HEK293 (cell line): ENCODE measurements at regions not wholly inside any gene's neighbourhood (a gene's known extent, or its start where the extent isn't known, plus 50 kb on each side); places are given as distances from the start of the nearest gene placed in this dataset.

Experiments
- CTCF ChIA-PET: fragments of 350-600 bp; formaldehyde crosslinking; extraction: SDS; loops from one replicate; lab custom pipeline; 2021; ENCODE audit warnings: antibody characterized with exemption; lab: Yijun Ruan, JAX
- POLR2A ChIA-PET: fragments of 300-600 bp; formaldehyde crosslinking; extraction: SDS; loops from one replicate; lab custom pipeline; 2020; ENCODE audit warnings: antibody characterized with exemption, inconsistent platforms; lab: Yijun Ruan, JAX
- H3K27ac ChIP-seq: fragments of 200-500 bp; sonication (Bioruptor generic); 2 replicates; pipeline ENCODE4 v1.5.1; 2014; ENCODE audit warnings: low read depth, low read length, control low read depth, inconsistent platforms; ENCODE audit errors: extremely low read depth
- H3K36me3 ChIP-seq, 2 experiments: fragments of 200-500 bp in 1 of 2; sonication (Bioruptor generic) in 1 of 2; 1 replicate in 1 of 2; 2 replicates in 1 of 2; pipeline ENCODE4 v1.5.1; 2014 to 2017; ENCODE audit warnings: inconsistent platforms in 2 of 2, low read length in 2 of 2; ENCODE audit not compliant: control insufficient read depth in 2 of 2, insufficient read depth in 1 of 2
- H3K4me1 ChIP-seq: fragments of 200-500 bp; sonication (Bioruptor generic); 2 replicates; pipeline ENCODE4 v1.5.1; 2014; ENCODE audit warnings: mild to moderate bottlenecking, low read length, inconsistent platforms; ENCODE audit not compliant: control insufficient read depth, insufficient read depth
- H3K4me3 ChIP-seq: 2 replicates; pipeline ENCODE4 v1.5.1; 2011; ENCODE audit warnings: low read depth, mild to moderate bottlenecking, control low read depth, low read length, moderate library complexity
- H3K9me3 ChIP-seq: fragments of 200-500 bp; sonication (Bioruptor generic); 2 replicates; pipeline ENCODE4 v1.5.1; 2014; ENCODE audit warnings: low read depth, low read length, inconsistent platforms; ENCODE audit not compliant: control insufficient read depth, insufficient read depth
- KLF7 ChIP-seq: fragments of 450-650 bp; formaldehyde crosslinking; IDR thresholded peaks from 2 replicates; pipeline ENCODE4 v1.5.1; 2016; ENCODE audit warnings: missing biosample characterization, missing genetic modification characterization, borderline replicate concordance
- KLF8 ChIP-seq: fragments of 450-650 bp; formaldehyde crosslinking; IDR thresholded peaks from 2 replicates; pipeline ENCODE4 v1.5.1; 2016; ENCODE audit warnings: missing biosample characterization, missing genetic modification characterization
- SETDB1 ChIP-seq: IDR thresholded peaks from one replicate; pipeline ENCODE4 v1.6.1; 2017; ENCODE audit warnings: mild to moderate bottlenecking, low read length, moderate library complexity, mixed read lengths; ENCODE audit not compliant: insufficient read length
- SP2 ChIP-seq: fragments of 450-650 bp; formaldehyde crosslinking; IDR thresholded peaks from 2 replicates; pipeline ENCODE4 v1.5.1; 2016; ENCODE audit warnings: missing biosample characterization, missing genetic modification characterization
- TCF7L2 ChIP-seq: IDR thresholded peaks from 2 replicates; pipeline ENCODE4 v1.6.1; 2011; ENCODE audit warnings: low read depth, mild to moderate bottlenecking, inconsistent platforms, low read length, moderate library complexity, borderline replicate concordance
- TSHZ1 ChIP-seq: fragments of 450-650 bp; formaldehyde crosslinking; IDR thresholded peaks from 2 replicates; pipeline ENCODE4 v1.5.1; 2016; ENCODE audit warnings: missing biosample characterization, missing genetic modification characterization, borderline replicate concordance
- ZBTB21 ChIP-seq: fragments of 450-650 bp; formaldehyde crosslinking; IDR thresholded peaks from 2 replicates; pipeline ENCODE4 v1.5.1; 2017; ENCODE audit warnings: missing biosample characterization, missing genetic modification characterization
- ZBTB48 ChIP-seq: fragments of 450-650 bp; formaldehyde crosslinking; IDR thresholded peaks from 2 replicates; pipeline ENCODE4 v1.5.1; 2016; ENCODE audit warnings: missing biosample characterization, missing genetic modification characterization
- ZBTB7A ChIP-seq: fragments of 450-650 bp; formaldehyde crosslinking; IDR thresholded peaks from 2 replicates; pipeline ENCODE4 v1.5.1; 2016; ENCODE audit warnings: low read depth, missing biosample characterization, missing genetic modification characterization
- ZEB2 ChIP-seq: fragments of 450-650 bp; formaldehyde crosslinking; IDR thresholded peaks from 2 replicates; pipeline ENCODE4 v1.5.1; 2016; ENCODE audit warnings: missing biosample characterization, missing genetic modification characterization
- ZNF157 ChIP-seq: fragments of 450-650 bp; formaldehyde crosslinking; IDR thresholded peaks from 2 replicates; pipeline ENCODE4 v1.5.1; 2016; ENCODE audit warnings: missing biosample characterization, missing genetic modification characterization
- ZNF174 ChIP-seq: fragments of 450-650 bp; formaldehyde crosslinking; IDR thresholded peaks from 2 replicates; pipeline ENCODE4 v1.5.0; 2017; ENCODE audit warnings: missing biosample characterization, mild to moderate bottlenecking, missing genetic modification characterization
- ZNF214 ChIP-seq: fragments of 450-650 bp; formaldehyde crosslinking; IDR thresholded peaks from 2 replicates; pipeline ENCODE4 v1.5.1; 2017; ENCODE audit warnings: missing biosample characterization, mild to moderate bottlenecking, missing genetic modification characterization, borderline replicate concordance
- ZNF280C ChIP-seq: fragments of 450-650 bp; formaldehyde crosslinking; IDR thresholded peaks from 2 replicates; pipeline ENCODE4 v1.5.1; 2016; ENCODE audit warnings: missing biosample characterization, missing genetic modification characterization
- ZNF335 ChIP-seq: fragments of 450-650 bp; formaldehyde crosslinking; conservative IDR thresholded peaks from 2 replicates; pipeline ENCODE4 v1.5.1; 2016; ENCODE audit warnings: missing biosample characterization, missing genetic modification characterization
- ZNF341 ChIP-seq: fragments of 450-650 bp; formaldehyde crosslinking; IDR thresholded peaks from 2 replicates; pipeline ENCODE4; 2016; ENCODE audit warnings: low read depth, missing biosample characterization, missing genetic modification characterization
- ZNF624 ChIP-seq: fragments of 450-650 bp; formaldehyde crosslinking; IDR thresholded peaks from 2 replicates; pipeline ENCODE4 v1.5.1; 2017; ENCODE audit warnings: missing biosample characterization, missing genetic modification characterization
- ZNF660 ChIP-seq: fragments of 450-650 bp; IDR thresholded peaks from 2 replicates; pipeline ENCODE4 v1.5.1; 2018; ENCODE audit warnings: missing biosample characterization, mild to moderate bottlenecking, missing genetic modification characterization
- ZNF776 ChIP-seq: fragments of 450-650 bp; formaldehyde crosslinking; IDR thresholded peaks from 2 replicates; pipeline ENCODE4 v1.5.0; 2017; ENCODE audit warnings: missing biosample characterization, missing genetic modification characterization, borderline replicate concordance
- ZSCAN23 ChIP-seq: fragments of 450-650 bp; formaldehyde crosslinking; IDR thresholded peaks from 2 replicates; pipeline ENCODE4 v1.5.1; 2016; ENCODE audit warnings: missing biosample characterization, missing genetic modification characterization
- TF ChIP-seq, protein P1 (sequence below): fragments of 450-650 bp; formaldehyde crosslinking; IDR thresholded peaks from 2 replicates; pipeline ENCODE4 v1.5.1; 2016; ENCODE audit warnings: missing biosample characterization, missing genetic modification characterization, low read depth
- TF ChIP-seq, protein P2 (sequence below): fragments of 450-650 bp; formaldehyde crosslinking; IDR thresholded peaks from 2 replicates; pipeline ENCODE4 v1.5.1; 2016; ENCODE audit warnings: missing biosample characterization, missing genetic modification characterization
- TF ChIP-seq, protein P3 (sequence below): fragments of 450-650 bp; formaldehyde crosslinking; IDR thresholded peaks from 2 replicates; pipeline ENCODE4 v1.5.0; 2017; ENCODE audit warnings: missing biosample characterization, missing genetic modification characterization, borderline replicate concordance

GRCh38 chr4:180810581-180810980, 1432.6 kb upstream of the TENM3 start:
- no peaks in the 10 kb centered on the region for H3K36me3 ChIP-seq
- TF ChIP-seq ZSCAN23 (tag by site-specific recombination) = no peak
- TF ChIP-seq ZNF174 (tag by site-specific recombination) = no peak
- no peak for TF ChIP-seq ZBTB7A (tag by site-specific recombination)
- no peak for TF ChIP-seq ZNF776 (tag by site-specific recombination)
- TF ChIP-seq TCF7L2 = no peak
- TF ChIP-seq ZBTB48 (tag by site-specific recombination) = no peak
- TF ChIP-seq KLF8 (tag by site-specific recombination) = no peak
- TF ChIP-seq ZNF157 (tag by site-specific recombination) = no peak
- no peak for TF ChIP-seq ZNF660
- no peak for TF ChIP-seq SETDB1
- no peak for TF ChIP-seq SP2 (tag by site-specific recombination)
- TF ChIP-seq, protein P1, sequence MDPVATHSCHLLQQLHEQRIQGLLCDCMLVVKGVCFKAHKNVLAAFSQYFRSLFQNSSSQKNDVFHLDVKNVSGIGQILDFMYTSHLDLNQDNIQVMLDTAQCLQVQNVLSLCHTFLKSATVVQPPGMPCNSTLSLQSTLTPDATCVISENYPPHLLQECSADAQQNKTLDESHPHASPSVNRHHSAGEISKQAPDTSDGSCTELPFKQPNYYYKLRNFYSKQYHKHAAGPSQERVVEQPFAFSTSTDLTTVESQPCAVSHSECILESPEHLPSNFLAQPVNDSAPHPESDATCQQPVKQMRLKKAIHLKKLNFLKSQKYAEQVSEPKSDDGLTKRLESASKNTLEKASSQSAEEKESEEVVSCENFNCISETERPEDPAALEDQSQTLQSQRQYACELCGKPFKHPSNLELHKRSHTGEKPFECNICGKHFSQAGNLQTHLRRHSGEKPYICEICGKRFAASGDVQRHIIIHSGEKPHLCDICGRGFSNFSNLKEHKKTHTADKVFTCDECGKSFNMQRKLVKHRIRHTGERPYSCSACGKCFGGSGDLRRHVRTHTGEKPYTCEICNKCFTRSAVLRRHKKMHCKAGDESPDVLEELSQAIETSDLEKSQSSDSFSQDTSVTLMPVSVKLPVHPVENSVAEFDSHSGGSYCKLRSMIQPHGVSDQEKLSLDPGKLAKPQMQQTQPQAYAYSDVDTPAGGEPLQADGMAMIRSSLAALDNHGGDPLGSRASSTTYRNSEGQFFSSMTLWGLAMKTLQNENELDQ = no peak
- TF ChIP-seq ZNF341 (tag by site-specific recombination) = no peak
- no peak for TF ChIP-seq ZNF624
- TF ChIP-seq, protein P2, sequence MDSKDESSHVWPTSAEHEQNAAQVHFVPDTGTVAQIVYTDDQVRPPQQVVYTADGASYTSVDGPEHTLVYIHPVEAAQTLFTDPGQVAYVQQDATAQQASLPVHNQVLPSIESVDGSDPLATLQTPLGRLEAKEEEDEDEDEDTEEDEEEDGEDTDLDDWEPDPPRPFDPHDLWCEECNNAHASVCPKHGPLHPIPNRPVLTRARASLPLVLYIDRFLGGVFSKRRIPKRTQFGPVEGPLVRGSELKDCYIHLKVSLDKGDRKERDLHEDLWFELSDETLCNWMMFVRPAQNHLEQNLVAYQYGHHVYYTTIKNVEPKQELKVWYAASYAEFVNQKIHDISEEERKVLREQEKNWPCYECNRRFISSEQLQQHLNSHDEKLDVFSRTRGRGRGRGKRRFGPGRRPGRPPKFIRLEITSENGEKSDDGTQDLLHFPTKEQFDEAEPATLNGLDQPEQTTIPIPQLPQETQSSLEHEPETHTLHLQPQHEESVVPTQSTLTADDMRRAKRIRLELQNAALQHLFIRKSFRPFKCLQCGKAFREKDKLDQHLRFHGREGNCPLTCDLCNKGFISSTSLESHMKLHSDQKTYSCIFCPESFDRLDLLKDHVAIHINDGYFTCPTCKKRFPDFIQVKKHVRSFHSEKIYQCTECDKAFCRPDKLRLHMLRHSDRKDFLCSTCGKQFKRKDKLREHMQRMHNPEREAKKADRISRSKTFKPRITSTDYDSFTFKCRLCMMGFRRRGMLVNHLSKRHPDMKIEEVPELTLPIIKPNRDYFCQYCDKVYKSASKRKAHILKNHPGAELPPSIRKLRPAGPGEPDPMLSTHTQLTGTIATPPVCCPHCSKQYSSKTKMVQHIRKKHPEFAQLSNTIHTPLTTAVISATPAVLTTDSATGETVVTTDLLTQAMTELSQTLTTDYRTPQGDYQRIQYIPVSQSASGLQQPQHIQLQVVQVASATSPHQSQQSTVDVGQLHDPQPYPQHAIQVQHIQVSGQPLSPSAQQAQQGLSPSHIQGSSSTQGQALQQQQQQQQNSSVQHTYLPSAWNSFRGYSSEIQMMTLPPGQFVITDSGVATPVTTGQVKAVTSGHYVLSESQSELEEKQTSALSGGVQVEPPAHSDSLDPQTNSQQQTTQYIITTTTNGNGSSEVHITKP (tag by site-specific recombination) = no peak
- ChIA-PET POLR2A (no interaction called here), CTCF (no interaction called here)
- H3K27ac ChIP-seq = no peak overlapping the region
- no peak overlapping the region for H3K4me3 ChIP-seq
- no peaks in the 10 kb centered on the region for H3K4me1 ChIP-seq
- H3K9me3 ChIP-seq = no peaks in the 10 kb centered on the region

DNA sequence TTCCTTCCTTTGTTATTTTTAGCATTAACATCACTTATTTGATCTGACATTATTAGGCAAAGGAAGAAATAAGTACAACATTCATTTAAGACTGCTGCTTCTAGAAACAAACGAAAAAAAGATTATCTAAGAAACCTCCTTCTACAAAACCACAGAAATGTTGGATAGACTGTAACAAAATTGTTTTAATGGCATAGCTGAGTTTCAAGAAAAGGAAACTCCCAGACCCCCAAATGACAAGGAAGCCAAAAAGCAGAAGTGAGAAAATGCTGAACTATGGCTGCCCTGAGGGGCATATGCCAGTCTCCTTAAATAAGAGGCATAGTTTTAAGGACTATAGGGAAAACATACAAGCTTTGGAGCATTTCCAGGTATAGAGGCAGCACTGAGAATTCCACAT, 1431.6 kb upstream of the TENM3 start:
- Histone ChIP-seq H3K4me3 (no peak overlapping the region), H3K9me3 (no peaks in the 10 kb centered on the region), H3K27ac (no peak overlapping the region), H3K4me1 (no peaks in the 10 kb centered on the region), H3K36me3 (no peaks in the 10 kb centered on the region)
- ChIA-PET CTCF (interaction anchor here (0.7 kb wide), 1 partner anchor 410 kb away, joined by 3 read pairs; no protein-coding TSS in a partner anchor), POLR2A (no interaction called here)
- TF ChIP-seq ZNF214 (tag by site-specific recombination) (no peak), ZNF280C (tag by site-specific recombination) (no peak), ZEB2 (tag by site-specific recombination) (no peak), KLF7 (no peak), TSHZ1 (tag by site-specific recombination) (no peak), ZNF335 (tag by site-specific recombination) (no peak), ZBTB21 (tag by site-specific recombination) (no peak)
- TF ChIP-seq, protein P3, sequence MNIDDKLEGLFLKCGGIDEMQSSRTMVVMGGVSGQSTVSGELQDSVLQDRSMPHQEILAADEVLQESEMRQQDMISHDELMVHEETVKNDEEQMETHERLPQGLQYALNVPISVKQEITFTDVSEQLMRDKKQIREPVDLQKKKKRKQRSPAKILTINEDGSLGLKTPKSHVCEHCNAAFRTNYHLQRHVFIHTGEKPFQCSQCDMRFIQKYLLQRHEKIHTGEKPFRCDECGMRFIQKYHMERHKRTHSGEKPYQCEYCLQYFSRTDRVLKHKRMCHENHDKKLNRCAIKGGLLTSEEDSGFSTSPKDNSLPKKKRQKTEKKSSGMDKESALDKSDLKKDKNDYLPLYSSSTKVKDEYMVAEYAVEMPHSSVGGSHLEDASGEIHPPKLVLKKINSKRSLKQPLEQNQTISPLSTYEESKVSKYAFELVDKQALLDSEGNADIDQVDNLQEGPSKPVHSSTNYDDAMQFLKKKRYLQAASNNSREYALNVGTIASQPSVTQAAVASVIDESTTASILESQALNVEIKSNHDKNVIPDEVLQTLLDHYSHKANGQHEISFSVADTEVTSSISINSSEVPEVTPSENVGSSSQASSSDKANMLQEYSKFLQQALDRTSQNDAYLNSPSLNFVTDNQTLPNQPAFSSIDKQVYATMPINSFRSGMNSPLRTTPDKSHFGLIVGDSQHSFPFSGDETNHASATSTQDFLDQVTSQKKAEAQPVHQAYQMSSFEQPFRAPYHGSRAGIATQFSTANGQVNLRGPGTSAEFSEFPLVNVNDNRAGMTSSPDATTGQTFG (tag by site-specific recombination) = no peak
